Smooth muscle cell (in vitro differentiated cells): ENCODE measurements at regions not wholly inside any gene's neighbourhood (a gene's known extent, or its start where the extent isn't known, plus 50 kb on each side); places are given as distances from the start of the nearest gene placed in this dataset.
"Not testable (repeated sequence)": the region's sequence is repeated elsewhere in the genome, so short reads cannot be mapped to it uniquely, and the experiment has no call there.

Experiments
- DNase-seq: peaks from one replicate; lab custom pipeline; 2025; ENCODE audit not compliant: unreplicated experiment; lab: John Stamatoyannopoulos, UW
- H2AFZ ChIP-seq: fragments of 200-600 bp; sonication (generic); 2 replicates; pipeline ENCODE4 v1.6.0; 2016; ENCODE audit warnings: antibody characterized with exemption, low read depth, mild to moderate bottlenecking
- H3F3A ChIP-seq: fragments of 200-600 bp; sonication (generic); 2 replicates; pipeline ENCODE4 v1.6.0; 2017; ENCODE audit warnings: antibody characterized with exemption, low read depth
- H3K27ac ChIP-seq: fragments of 200-600 bp; sonication (generic); 2 replicates; pipeline ENCODE4 v1.5.1; 2016; ENCODE audit warnings: low read depth, mild to moderate bottlenecking
- H3K27me3 ChIP-seq: fragments of 200-600 bp; sonication (generic); 2 replicates; pipeline ENCODE4 v1.6.1; 2016; ENCODE audit warnings: low read depth, mild to moderate bottlenecking
- H3K36me3 ChIP-seq: fragments of 200-600 bp; sonication (generic); 2 replicates; pipeline ENCODE4 v1.5.1; 2016; ENCODE audit warnings: low read depth
- H3K4me1 ChIP-seq: fragments of 200-600 bp; sonication (generic); 2 replicates; pipeline ENCODE4 v1.5.1; 2016; ENCODE audit warnings: low read depth
- H3K4me2 ChIP-seq: fragments of 200-600 bp; sonication (generic); 2 replicates; pipeline ENCODE4 v1.6.0; 2016; ENCODE audit warnings: mild to moderate bottlenecking
- H3K4me3 ChIP-seq: fragments of 200-600 bp; sonication (generic); 2 replicates; pipeline ENCODE4 v1.5.1; 2016; ENCODE audit warnings: mild to moderate bottlenecking
- H3K79me2 ChIP-seq: fragments of 200-600 bp; sonication (generic); 2 replicates; pipeline ENCODE4 v1.6.0; 2016; ENCODE audit warnings: low read depth, mild to moderate bottlenecking
- H3K9ac ChIP-seq: fragments of 200-600 bp; sonication (generic); 2 replicates; pipeline ENCODE4 v1.6.0; 2016; ENCODE audit warnings: low read depth
- H3K9me3 ChIP-seq: fragments of 200-600 bp; sonication (generic); replicated peaks from 2 replicates; pipeline ENCODE4 v1.5.1; 2016; ENCODE audit warnings: low read depth
- H4K20me1 ChIP-seq: fragments of 200-600 bp; sonication (generic); 2 replicates; pipeline ENCODE4 v1.6.0; 2016; ENCODE audit warnings: low read depth
- WGBS: methylation state at CpG from one replicate; pipeline ENCODE4 v1.1.7; 2016; ENCODE audit warnings: low lambda C conversion rate; 5-methylcytosine and 5-hydroxymethylcytosine counted together
- TF ChIP-seq, protein P1 (sequence below): fragments of 200-600 bp; sonication (generic); IDR thresholded peaks from 2 replicates; pipeline ENCODE4 v1.5.1; 2017; ENCODE audit warnings: borderline replicate concordance, mild to moderate bottlenecking, antibody characterized with exemption; ENCODE audit not compliant: insufficient read depth, poor library complexity, severe bottlenecking

GRCh38 chr17:21551081-21551881 lies 141.0 kb upstream of the KCNJ18 start:
- no peaks in the 10 kb centered on the region for H3K79me2 ChIP-seq
- no peak overlapping the region for H2AFZ ChIP-seq
- H4K20me1 ChIP-seq: no peaks in the 10 kb centered on the region
- H3K9me3 ChIP-seq: no peaks in the 10 kb centered on the region
- no peaks in the 10 kb centered on the region for H3K36me3 ChIP-seq
- no peak overlapping the region for H3K9ac ChIP-seq
- no peaks in the 10 kb centered on the region for H3K4me1 ChIP-seq
- 86% methylated on average over 66 of the region's 75 CpGs for WGBS
- no peaks in the 10 kb centered on the region for H3K27me3 ChIP-seq
- DNase-seq: no peak
- H3K4me2 ChIP-seq: no peak overlapping the region
- no peak overlapping the region for H3K4me3 ChIP-seq
- no peak overlapping the region for H3K27ac ChIP-seq
- TF ChIP-seq, protein P1, sequence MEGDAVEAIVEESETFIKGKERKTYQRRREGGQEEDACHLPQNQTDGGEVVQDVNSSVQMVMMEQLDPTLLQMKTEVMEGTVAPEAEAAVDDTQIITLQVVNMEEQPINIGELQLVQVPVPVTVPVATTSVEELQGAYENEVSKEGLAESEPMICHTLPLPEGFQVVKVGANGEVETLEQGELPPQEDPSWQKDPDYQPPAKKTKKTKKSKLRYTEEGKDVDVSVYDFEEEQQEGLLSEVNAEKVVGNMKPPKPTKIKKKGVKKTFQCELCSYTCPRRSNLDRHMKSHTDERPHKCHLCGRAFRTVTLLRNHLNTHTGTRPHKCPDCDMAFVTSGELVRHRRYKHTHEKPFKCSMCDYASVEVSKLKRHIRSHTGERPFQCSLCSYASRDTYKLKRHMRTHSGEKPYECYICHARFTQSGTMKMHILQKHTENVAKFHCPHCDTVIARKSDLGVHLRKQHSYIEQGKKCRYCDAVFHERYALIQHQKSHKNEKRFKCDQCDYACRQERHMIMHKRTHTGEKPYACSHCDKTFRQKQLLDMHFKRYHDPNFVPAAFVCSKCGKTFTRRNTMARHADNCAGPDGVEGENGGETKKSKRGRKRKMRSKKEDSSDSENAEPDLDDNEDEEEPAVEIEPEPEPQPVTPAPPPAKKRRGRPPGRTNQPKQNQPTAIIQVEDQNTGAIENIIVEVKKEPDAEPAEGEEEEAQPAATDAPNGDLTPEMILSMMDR: no peak
- H3F3A ChIP-seq: no peaks in the 10 kb centered on the region

DNA sequence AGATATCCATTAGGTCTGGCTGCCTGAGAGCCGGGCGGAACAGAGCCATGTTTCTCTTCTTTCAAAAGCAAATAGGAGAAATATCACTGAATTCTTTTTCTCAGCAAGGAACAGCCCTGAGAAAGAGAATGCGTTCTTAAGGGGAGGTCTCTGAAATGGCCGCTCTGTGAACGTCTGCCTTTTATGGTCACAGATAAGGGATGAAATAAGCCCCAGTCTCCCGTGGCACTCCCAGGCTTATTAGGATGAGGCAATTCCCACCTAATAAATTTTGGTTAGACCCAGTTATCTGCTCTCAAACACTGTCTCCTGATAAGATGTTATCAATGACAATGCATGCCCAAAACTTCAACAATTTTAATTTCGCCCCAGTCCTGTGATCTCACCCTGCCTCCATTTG lies 133.4 kb upstream of the KCNJ18 start:
- not testable (repeated sequence) for H3F3A ChIP-seq, H3K4me2 ChIP-seq, H3K9ac ChIP-seq, H3K9me3 ChIP-seq, H3K27ac ChIP-seq, H4K20me1 ChIP-seq, H3K4me3 ChIP-seq, H3K79me2 ChIP-seq, H3K4me1 ChIP-seq, H2AFZ ChIP-seq, DNase-seq, H3K36me3 ChIP-seq, H3K27me3 ChIP-seq
- WGBS: 89% methylated on average over 7 of the region's 7 CpGs

- no peaks in the 10 kb centered on the region for H3K9me3 ChIP-seq
- TF ChIP-seq, protein P1: no peak
- no peak overlapping the region for H3K4me3 ChIP-seq
- H3F3A ChIP-seq: no peaks in the 10 kb centered on the region
- no peak overlapping the region for H3K9ac ChIP-seq
- H4K20me1 ChIP-seq: no peaks in the 10 kb centered on the region
- WGBS: 33% methylated on average over 3 of the region's 3 CpGs
- H3K27me3 ChIP-seq: no peaks in the 10 kb centered on the region
- H2AFZ ChIP-seq: no peak overlapping the region
- no peak overlapping the region for H3K27ac ChIP-seq
- H3K4me1 ChIP-seq: no peaks in the 10 kb centered on the region
- H3K79me2 ChIP-seq: no peaks in the 10 kb centered on the region
- DNase-seq: no peak
- H3K4me2 ChIP-seq: no peak overlapping the region
- H3K36me3 ChIP-seq: no peaks in the 10 kb centered on the region
Observed at GRCh38 chr17:21564262-21564661, 128.1 kb upstream of the KCNJ18 start.

- WGBS: 83% methylated on average over 6 of the region's 6 CpGs
- H3K27me3 ChIP-seq, H3K36me3 ChIP-seq: not testable (repeated sequence)
Observed at GRCh38 chr17:21564757-21565156, 127.6 kb upstream of the KCNJ18 start.

GRCh38 chr17:21570427-21570826 lies 121.9 kb upstream of the KCNJ18 start:
- H3K9ac ChIP-seq, DNase-seq, H3K27ac ChIP-seq, H3K9me3 ChIP-seq, H3K27me3 ChIP-seq, H3K4me3 ChIP-seq, H3K36me3 ChIP-seq, H3K4me1 ChIP-seq, H3F3A ChIP-seq, H2AFZ ChIP-seq, H3K4me2 ChIP-seq, H4K20me1 ChIP-seq, H3K79me2 ChIP-seq: not testable (repeated sequence)
- 27% methylated on average over 2 of the region's 2 CpGs for WGBS

More at GRCh38 chr17:21564757-21565156, 127.6 kb upstream of the KCNJ18 start:
- H3K9ac ChIP-seq, H2AFZ ChIP-seq, H4K20me1 ChIP-seq, H3K4me3 ChIP-seq, H3K79me2 ChIP-seq, H3F3A ChIP-seq, H3K27ac ChIP-seq, H3K9me3 ChIP-seq, DNase-seq, H3K4me2 ChIP-seq, H3K4me1 ChIP-seq: not testable (repeated sequence)

DNA sequence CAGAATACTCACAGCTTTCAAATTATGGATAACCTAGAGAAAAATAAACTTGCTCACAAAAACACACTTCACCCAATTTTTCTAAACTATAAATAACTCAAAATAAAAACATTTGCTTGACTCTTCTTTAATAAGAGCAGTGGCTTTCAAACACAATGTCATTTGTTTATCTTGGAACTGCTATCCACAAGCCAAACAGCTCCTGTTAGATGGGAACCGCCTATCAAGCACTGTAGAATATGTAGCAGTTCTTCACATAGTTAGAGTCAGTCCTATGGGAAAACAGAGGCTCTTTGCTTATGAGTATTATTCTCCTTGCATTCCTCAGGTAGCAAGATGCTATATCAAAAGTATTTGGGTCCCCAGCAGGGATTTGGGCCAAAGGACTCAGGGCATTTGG lies 120.2 kb upstream of the KCNJ18 start:
- H4K20me1 ChIP-seq, H3K79me2 ChIP-seq, H3K9ac ChIP-seq, H3K27ac ChIP-seq, DNase-seq, H2AFZ ChIP-seq, H3K4me3 ChIP-seq, H3K4me1 ChIP-seq, H3K4me2 ChIP-seq, H3K9me3 ChIP-seq, H3F3A ChIP-seq, H3K27me3 ChIP-seq, H3K36me3 ChIP-seq: not testable (repeated sequence)
- WGBS: 22% methylated on average over 1 of the region's 1 CpG

GRCh38 chr17:21573271-21573960 lies 118.9 kb upstream of the KCNJ18 start:
- H3K4me2 ChIP-seq, H3K9me3 ChIP-seq, H3K27me3 ChIP-seq, H3K27ac ChIP-seq, H2AFZ ChIP-seq, H3K4me3 ChIP-seq, H3K79me2 ChIP-seq, H4K20me1 ChIP-seq, H3K4me1 ChIP-seq, DNase-seq, H3K9ac ChIP-seq, H3F3A ChIP-seq, H3K36me3 ChIP-seq: not testable (repeated sequence)
- WGBS: 87% methylated on average over 34 of the region's 36 CpGs
